Glutamatergic neuron (in vitro differentiated cells): ENCODE measurements at regions not wholly inside any gene's neighbourhood (a gene's known extent, or its start where the extent isn't known, plus 50 kb on each side); places are given as distances from the start of the nearest gene placed in this dataset.

Experiments
- DNase-seq: peaks from one replicate; pipeline ENCODE4 v3.0.0; 2022
- H3K27ac Mint-ChIP-seq: one replicate; pipeline ENCODE4 v1.8.0; 2020; ENCODE audit warnings: mild to moderate bottlenecking, mixed read lengths, inconsistent platforms; ENCODE audit not compliant: unreplicated experiment
- H3K27me3 Mint-ChIP-seq: one replicate; pipeline ENCODE4 v1.8.0; 2020; ENCODE audit warnings: mild to moderate bottlenecking, moderate library complexity, mixed read lengths, inconsistent platforms; ENCODE audit not compliant: unreplicated experiment
- H3K36me3 Mint-ChIP-seq: one replicate; pipeline ENCODE4 v1.8.0; 2020; ENCODE audit warnings: mild to moderate bottlenecking, mixed read lengths, inconsistent platforms; ENCODE audit not compliant: unreplicated experiment
- H3K4me1 Mint-ChIP-seq: one replicate; pipeline ENCODE4 v1.8.0; 2020; ENCODE audit warnings: mild to moderate bottlenecking, low read depth, mixed read lengths, inconsistent platforms; ENCODE audit not compliant: unreplicated experiment
- H3K4me3 Mint-ChIP-seq: one replicate; pipeline ENCODE4 v1.8.0; 2020; ENCODE audit warnings: mild to moderate bottlenecking, mixed read lengths, inconsistent platforms; ENCODE audit not compliant: unreplicated experiment
- H3K9me3 Mint-ChIP-seq: one replicate; pipeline ENCODE4 v1.8.0; 2020; ENCODE audit warnings: mild to moderate bottlenecking, moderate library complexity, mixed read lengths, inconsistent platforms; ENCODE audit not compliant: unreplicated experiment
- TF ChIP-seq, protein P1 (sequence below): fragments of 200-600 bp; sonication (generic); IDR thresholded peaks from one replicate; pipeline ENCODE4 v1.5.0; 2021; ENCODE audit not compliant: partially characterized antibody, unreplicated experiment

DNA sequence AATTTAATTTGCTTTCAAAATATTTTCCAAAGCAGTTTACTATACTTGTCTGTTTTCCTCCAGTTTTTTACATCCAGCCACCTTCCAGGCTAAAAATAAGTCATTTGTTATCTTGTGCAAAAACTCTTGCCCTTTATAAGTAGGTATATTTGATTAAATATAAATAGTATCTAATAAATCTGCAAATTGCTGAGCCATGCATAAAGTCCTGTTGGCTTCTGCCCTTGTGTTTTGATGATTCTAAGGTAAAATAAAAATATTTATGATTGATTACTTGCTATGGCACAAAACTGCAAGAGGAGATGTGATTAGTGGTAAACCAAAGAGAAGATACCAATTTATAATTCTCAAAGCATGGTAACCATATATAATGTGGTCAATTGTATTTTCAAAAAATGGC lies 1026.7 kb downstream of the EPHA3 start:
- no peaks in the 10 kb centered on the region for H3K4me1 Mint-ChIP-seq
- H3K27ac Mint-ChIP-seq = no peak overlapping the region
- TF ChIP-seq, protein P1, sequence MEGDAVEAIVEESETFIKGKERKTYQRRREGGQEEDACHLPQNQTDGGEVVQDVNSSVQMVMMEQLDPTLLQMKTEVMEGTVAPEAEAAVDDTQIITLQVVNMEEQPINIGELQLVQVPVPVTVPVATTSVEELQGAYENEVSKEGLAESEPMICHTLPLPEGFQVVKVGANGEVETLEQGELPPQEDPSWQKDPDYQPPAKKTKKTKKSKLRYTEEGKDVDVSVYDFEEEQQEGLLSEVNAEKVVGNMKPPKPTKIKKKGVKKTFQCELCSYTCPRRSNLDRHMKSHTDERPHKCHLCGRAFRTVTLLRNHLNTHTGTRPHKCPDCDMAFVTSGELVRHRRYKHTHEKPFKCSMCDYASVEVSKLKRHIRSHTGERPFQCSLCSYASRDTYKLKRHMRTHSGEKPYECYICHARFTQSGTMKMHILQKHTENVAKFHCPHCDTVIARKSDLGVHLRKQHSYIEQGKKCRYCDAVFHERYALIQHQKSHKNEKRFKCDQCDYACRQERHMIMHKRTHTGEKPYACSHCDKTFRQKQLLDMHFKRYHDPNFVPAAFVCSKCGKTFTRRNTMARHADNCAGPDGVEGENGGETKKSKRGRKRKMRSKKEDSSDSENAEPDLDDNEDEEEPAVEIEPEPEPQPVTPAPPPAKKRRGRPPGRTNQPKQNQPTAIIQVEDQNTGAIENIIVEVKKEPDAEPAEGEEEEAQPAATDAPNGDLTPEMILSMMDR = no peak
- no peaks in the 10 kb centered on the region for H3K36me3 Mint-ChIP-seq
- H3K9me3 Mint-ChIP-seq = no peaks in the 10 kb centered on the region
- no peak for DNase-seq
- no peaks in the 10 kb centered on the region for H3K27me3 Mint-ChIP-seq
- no peak overlapping the region for H3K4me3 Mint-ChIP-seq

DNA sequence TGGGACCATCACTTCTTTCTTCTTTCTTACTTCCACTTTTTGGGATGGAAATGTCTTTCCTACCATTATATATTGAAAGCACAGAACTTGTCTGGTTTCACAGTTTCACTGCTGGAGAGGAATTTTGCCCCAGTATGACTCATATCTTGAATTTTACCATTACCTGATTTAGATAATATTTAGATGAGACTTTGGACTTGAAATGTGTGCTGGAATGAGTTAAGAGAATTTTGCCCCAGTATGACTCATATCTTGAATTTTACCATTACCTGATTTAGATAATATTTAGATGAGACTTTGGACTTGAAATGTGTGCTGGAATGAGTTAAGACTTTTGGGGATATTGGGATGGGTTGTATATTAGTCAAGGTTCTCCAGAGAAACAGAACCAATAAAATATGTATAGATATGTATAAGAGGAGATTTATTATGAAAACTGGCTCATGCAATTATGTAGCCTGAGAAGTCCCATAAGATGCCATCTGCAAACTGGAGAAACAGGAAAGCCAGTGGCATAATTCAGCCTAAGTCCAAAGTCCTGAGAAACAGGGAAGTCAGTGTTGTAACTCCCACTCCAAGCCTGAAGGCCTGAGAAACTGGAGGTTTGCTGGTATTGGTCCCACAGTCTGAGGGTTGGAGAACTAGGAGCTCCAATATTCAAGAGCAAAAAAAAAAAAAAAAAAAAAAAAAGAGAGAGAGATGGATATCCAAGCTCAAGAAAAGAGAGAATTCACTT lies 1029.2 kb downstream of the EPHA3 start:
- TF ChIP-seq, protein P1 = no peak
- Mint-ChIP-seq H3K9me3 (no peaks in the 10 kb centered on the region), H3K27me3 (no peaks in the 10 kb centered on the region), H3K36me3 (no peaks in the 10 kb centered on the region), H3K4me1 (no peaks in the 10 kb centered on the region), H3K4me3 (no peak overlapping the region), H3K27ac (no peak overlapping the region)
- no peak for DNase-seq

DNA sequence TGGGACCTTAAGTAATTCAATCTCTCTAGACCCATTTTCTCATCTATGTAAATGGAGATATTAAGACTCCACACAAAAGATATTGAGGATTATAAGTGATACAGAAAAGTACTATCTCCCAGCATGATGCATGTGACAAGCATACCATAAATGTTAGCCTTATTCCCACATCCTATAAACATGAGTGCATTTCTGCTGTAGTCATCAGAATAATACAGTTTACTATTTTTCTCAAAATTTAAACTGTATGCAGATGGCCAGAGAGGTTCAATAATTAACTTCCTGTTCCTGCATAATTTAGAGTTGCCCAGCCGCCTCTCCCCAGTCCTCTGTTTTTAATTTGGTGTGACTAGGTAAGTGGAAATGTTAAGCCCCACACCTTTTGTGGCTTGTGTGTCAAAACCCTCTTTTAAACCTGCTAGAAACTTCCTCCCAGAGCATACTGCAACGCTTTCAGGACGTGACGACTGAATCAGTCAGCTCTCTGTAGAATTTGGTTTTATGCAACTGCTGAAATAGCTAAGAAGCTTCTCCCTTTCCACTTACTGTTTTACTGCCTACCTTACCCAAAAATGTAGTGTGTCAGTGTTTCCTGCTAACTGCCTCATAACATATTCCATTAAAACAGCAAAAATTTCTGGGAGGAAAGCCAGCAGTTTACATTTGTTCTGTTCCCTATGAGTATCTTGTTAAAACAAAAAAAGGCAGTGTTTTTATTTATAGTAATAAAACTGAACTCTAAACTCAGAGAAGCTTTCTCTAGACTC lies 1037.9 kb downstream of the EPHA3 start:
- Mint-ChIP-seq H3K4me3 (no peak overlapping the region), H3K27ac (no peak overlapping the region), H3K9me3 (no peaks in the 10 kb centered on the region), H3K4me1 (peaks cover 1% of the 10 kb centered on the region), H3K36me3 (peaks cover 4% of the 10 kb centered on the region), H3K27me3 (peaks cover 3% of the 10 kb centered on the region)
- no peak for DNase-seq
- TF ChIP-seq, protein P1 = no peak

DNA sequence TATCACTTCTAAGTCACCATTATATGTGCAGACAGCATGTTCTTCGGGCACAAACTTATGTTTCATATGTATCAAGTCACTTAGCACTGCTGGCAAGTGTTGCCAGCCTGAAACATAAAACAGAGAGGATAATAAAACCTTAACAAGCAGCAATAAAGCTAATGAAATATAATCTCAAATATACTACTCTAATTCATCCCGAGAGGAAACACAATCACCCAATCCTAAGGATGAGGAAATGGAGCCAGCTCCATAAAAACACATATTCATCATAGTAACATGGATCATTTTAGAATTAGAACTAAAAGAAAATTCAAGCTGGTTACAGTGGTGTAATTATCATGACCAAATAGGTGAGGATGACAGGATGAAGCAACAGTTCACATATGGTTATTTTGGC lies 1072.7 kb downstream of the EPHA3 start:
- H3K9me3 Mint-ChIP-seq = no peaks in the 10 kb centered on the region
- H3K36me3 Mint-ChIP-seq = no peaks in the 10 kb centered on the region
- H3K27ac Mint-ChIP-seq = no peak overlapping the region
- no peaks in the 10 kb centered on the region for H3K4me1 Mint-ChIP-seq
- no peak for DNase-seq
- TF ChIP-seq, protein P1 = no peak
- no peaks in the 10 kb centered on the region for H3K27me3 Mint-ChIP-seq
- no peak overlapping the region for H3K4me3 Mint-ChIP-seq

DNA sequence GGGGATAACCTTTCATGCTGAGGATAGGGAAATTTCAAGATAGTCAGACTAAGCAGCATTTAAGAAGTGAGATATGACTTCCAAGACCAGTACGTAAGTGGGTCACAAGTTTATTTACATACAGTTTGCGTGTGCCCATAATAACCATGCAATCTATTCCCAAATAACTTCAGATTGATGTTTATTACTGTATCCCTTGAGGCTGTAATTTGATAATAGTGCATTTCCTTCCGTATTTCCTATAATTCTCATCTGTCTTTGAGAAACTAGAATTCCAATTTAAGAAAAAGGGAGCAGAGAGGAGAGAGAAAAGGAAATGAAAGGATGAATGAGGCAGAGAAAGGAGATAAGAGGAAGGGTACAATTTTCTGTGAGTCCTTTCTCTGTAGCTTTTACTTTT lies 1073.1 kb downstream of the EPHA3 start:
- Mint-ChIP-seq H3K27ac (no peak overlapping the region), H3K4me1 (no peaks in the 10 kb centered on the region), H3K27me3 (no peaks in the 10 kb centered on the region), H3K4me3 (no peak overlapping the region), H3K9me3 (no peaks in the 10 kb centered on the region), H3K36me3 (no peaks in the 10 kb centered on the region)
- TF ChIP-seq, protein P1 = no peak
- no peak for DNase-seq
